ENCODE measurements at regions not wholly inside any gene's neighbourhood (a gene's known extent, or its start where the extent isn't known, plus 50 kb on each side); places are given as distances from the start of the nearest gene placed in this dataset.

GRCh38 chrX:39502486-39502885, 595.3 kb downstream of the BCOR start:
- no peak for TF ChIP-seq CTCF (IDR thresholded peaks at IDR 0.05 in 8 of 11, conservative IDR thresholded peaks at IDR 0.05 in 3 of 11)
- no peak for TF ChIP-seq POLR2A (IDR thresholded peaks at IDR 0.05)

All from spleen (tissue), 7 donors.